HG03439 (cell line): ENCODE measurements at regions not wholly inside any gene's neighbourhood (a gene's known extent, or its start where the extent isn't known, plus 50 kb on each side); places are given as distances from the start of the nearest gene placed in this dataset.

Experiments used
- ATAC-seq: cut with Tn5 transposase; IDR thresholded peaks from one replicate; pipeline ENCODE4 v1.9.1; 2021; ENCODE audit warnings: mild to moderate bottlenecking, moderate library complexity; ENCODE audit not compliant: unreplicated experiment

- ATAC-seq: no peak
Measured at GRCh38 chr3:116848248-116848829, 138.8 kb downstream of the TUSC7 start.

DNA sequence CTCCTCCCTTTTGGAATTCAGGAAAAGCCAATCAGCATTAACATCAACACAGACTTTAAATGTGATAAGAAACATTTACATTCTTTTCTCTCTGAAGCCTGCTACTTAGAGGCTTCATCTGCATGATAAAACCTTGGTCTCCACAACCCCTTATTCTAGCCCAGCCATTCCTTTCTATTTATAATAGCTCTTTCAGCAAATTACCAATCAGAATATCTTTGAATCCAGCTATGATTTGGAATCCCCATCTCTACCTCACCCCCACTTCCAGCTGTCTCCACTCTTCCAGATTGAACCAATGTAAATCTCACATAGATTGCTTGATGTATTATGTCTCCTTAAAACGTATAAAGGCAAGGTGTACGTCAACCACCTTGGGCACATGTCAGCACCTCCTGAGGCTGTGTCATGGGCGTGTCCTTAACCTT lies 139.7 kb downstream of the TUSC7 start:
- ATAC-seq: no peak

- no peak for ATAC-seq
Measured at GRCh38 chr3:116852803-116853202, 143.2 kb downstream of the TUSC7 start.

DNA sequence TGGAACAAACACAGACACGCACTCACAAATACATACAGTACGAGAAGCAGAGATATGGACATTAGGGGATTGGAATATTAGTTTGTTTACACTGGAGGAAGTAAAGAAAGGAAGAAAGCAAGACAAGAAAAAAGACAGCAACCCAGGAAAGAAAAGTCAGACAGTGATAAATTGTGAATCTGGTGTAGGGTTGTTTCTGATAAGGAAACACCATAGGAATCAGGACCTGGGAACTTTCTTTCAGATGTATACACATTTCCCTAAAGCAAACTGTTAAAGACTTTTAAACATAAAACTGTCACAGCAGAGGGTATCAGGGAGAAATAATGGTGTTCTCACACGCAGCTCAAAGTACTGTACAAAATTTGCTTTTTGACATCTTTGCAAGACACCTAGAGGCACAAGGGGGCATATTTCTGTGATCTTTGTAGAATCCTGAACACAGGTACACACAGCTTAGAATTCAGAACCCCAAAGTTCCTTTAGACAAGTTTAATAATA lies 153.7 kb downstream of the TUSC7 start:
- no peak for ATAC-seq

- ATAC-seq: no peak
Measured at GRCh38 chr3:116863822-116864589, 154.4 kb downstream of the TUSC7 start.

DNA sequence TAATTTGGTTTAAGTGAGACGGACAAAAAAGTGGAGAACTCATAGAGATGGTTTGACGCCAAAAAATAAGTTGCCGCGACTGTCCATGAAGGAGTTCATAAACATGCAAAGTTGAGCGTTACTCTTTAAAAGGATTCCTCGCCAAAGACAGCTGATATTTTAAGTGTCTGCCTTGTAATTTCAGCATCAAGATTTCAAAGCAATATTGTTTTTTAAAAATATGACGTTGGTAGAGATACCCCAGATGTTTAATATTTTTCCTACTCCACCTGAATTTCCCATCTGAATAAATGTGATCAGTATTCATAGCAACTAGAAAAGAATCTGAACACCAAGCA lies 155.0 kb downstream of the TUSC7 start:
- no peak for ATAC-seq

DNA sequence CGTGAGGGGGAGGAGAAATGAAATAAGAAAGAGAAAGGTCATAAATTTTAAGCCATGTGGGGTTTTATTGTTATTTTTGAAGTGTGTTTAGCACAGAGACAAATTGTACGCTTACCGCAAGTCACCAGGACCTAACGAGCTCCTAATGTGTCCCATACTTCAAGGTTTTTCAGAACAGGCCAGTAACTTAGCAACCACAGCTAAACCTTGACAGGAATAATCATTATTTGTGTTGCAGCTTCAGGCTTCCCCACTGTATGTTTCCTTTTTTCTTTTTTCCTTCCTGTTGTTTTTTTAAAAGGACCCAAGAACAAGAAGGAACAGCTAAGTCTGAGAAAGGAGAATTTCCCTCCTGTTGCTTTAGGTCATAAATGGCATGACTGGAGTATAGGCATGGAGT lies 160.8 kb downstream of the TUSC7 start:
- ATAC-seq: no peak

DNA sequence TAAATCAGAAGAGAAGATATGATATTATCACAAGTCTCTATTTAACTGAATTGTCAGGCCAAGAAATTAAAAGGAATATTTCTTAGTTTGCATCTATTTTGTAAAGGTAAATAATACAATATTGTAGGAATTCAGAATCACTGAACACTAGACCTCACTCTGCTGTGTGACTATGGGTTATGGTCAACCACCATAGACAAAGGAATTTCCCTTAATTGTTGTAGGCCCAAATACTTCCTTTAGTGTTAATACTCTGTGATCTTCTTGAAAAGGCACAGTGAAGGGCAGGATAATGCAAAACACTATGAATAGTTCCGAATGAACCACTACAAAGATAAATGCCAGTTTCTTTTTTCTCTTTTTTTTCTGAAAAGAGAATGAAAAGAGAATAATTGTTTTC lies 162.3 kb downstream of the TUSC7 start:
- no peak for ATAC-seq

GRCh38 chr3:116872688-116873087 lies 163.1 kb downstream of the TUSC7 start:
- no peak for ATAC-seq

GRCh38 chr3:116873142-116873541 lies 163.6 kb downstream of the TUSC7 start:
- no peak for ATAC-seq

GRCh38 chr3:116877968-116878367 lies 168.4 kb downstream of the TUSC7 start:
- ATAC-seq: no peak

- peak; percentile 80 for ATAC-seq
Measured at GRCh38 chr3:116886202-116886893, 176.8 kb downstream of the TUSC7 start.

DNA sequence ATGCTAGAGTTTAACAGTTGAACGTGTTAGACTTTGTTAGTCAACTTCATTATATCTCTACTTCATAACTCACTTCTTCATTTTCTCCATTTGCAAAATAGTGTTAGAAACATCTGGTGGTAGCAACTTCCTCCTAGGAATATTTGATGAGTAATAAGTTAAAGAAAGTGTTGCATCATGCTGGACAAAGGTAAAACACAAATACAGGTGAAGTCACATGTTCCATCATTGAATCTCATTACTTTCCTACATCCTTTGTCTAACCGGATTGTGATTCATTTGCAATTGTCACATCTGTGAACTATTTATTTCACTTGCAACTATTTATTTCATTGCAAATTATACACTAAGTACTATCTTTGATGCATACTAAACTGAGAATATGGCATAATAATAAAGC lies 186.5 kb downstream of the TUSC7 start:
- ATAC-seq: no peak

- no peak for ATAC-seq
Measured at GRCh38 chr3:116897382-116897781, 187.8 kb downstream of the TUSC7 start.

GRCh38 chr3:116899253-116899652 lies 189.7 kb downstream of the TUSC7 start:
- ATAC-seq: no peak

DNA sequence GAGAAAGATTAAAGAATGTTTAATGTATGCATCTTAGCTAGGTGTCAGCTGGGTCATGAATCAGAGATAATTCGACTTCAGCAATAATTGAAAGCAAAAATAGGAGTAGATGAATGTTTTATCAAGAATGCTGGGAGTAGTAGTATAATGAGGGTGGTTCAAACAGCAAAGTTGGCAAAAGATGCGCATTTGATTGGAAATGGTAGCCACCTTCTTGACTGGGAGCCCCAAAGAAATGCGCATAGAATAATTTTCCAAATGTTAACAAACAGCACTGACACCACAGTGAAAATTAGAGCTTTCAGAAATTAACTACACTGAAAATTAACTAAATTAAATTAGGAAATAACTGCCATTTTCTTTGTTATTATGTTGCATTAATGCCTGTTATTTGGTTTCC lies 195.8 kb downstream of the TUSC7 start:
- ATAC-seq: no peak

GRCh38 chr3:116905794-116906193 lies 196.2 kb downstream of the TUSC7 start:
- ATAC-seq: no peak

- no peak for ATAC-seq
Measured at GRCh38 chr3:116912116-116912515, 202.5 kb downstream of the TUSC7 start.

DNA sequence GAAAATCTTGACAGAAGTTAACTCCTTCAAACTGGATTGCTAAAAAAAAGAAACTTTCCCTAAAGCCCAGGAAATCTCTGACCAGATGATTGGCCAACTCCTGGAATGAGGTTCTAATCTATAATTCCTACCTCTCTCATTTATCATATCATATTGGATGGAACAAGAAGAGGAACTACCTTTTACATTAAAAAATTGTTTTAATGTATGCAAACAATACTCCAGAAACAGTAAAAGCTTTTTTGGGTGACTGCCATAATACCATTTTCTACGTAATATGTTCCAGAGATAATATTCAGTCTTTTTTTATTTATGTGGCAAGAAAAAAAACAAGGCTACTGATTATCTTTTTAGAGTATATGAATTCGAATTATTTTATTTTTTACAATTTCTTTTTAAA lies 204.4 kb downstream of the TUSC7 start:
- no peak for ATAC-seq

DNA sequence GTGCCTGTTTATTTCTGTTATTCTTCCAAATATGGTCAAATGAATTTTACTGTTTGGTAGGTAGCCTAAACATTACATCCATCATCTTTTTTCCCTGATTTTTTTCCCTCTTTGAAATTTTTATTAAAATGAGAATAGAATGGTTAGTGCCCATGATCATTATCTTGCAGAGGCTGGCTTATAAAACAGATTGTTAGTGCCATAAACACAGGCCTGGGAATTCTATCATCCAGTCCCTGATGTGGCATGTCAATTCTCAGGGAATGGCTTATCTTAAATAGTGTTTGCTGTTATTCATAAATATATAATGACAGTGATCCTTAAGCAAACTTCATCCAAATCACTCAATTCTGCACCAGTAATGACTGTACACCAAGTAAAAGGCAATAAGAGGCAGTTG lies 207.3 kb downstream of the TUSC7 start:
- no peak for ATAC-seq

GRCh38 chr3:116920826-116921610 lies 211.4 kb downstream of the TUSC7 start:
- no peak for ATAC-seq
